Omental fat pad (tissue), 3 donors: ENCODE measurements at regions not wholly inside any gene's neighbourhood (a gene's known extent, or its start where the extent isn't known, plus 50 kb on each side); places are given as distances from the start of the nearest gene placed in this dataset.

ENCODE experiments used
- ATAC-seq: fragments of 150-250 bp; one replicate; pipeline ENCODE4 v1.9.1; 2016; ENCODE audit warnings: mild to moderate bottlenecking, moderate library complexity; ENCODE audit not compliant: low FRiP score
- DNase-seq: peaks from one replicate; pipeline ENCODE4 v3.0.0-alpha.2; 2019; ENCODE audit warnings: low spot score
- CTCF ChIP-seq, 3 donors: fragments of 450-650 bp; IDR thresholded peaks; one replicate each; pipeline ENCODE4 v1.5.1; 2016 to 2017; ENCODE audit warnings: antibody characterized with exemption in 3 of 3, mild to moderate bottlenecking in 3 of 3, moderate library complexity in 2 of 3

DNA sequence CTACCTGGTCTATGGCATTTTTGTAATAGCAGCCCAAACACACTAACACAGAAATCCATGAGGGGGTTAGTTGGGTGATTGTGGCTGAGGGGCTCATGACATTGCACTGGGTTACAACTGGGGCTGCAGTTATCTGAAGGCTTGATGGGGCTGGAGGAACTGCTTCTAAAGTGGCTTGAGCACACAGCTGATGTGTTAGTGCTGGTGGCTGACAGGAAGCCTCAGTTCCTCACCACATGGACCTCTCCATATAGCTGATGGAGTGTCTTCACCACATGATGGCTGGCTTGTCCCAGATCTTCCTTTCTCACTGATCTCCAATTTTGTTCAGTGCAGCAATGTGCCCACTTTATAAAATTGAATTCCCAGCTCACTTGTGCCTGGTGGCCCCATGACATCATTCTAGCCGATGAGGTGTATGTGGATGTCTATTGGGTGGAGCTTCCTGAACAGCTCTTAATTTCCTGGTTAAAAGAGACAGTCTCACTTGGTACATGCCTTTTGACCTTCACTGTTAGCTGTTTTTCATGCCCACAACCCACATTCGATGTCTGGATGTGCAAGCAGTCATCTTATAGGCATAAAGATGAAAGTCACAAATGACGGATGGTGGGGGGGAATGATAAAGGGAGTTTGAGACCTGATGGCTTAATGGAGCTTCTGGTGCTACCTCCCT lies 166.9 kb upstream of the BMPER start:
- no peak for TF ChIP-seq CTCF (IDR thresholded peaks at IDR 0.05)
- DNase-seq = no peak
- ATAC-seq = no peak

- no peak for DNase-seq
- TF ChIP-seq CTCF (IDR thresholded peaks at IDR 0.05) = no peak
- no peak for ATAC-seq
These were observed 166.1 kb upstream of the BMPER start for GRCh38 chr7:33739286-33739685.

GRCh38 chr7:33742521-33742920 lies 162.8 kb upstream of the BMPER start:
- ATAC-seq (no peak), DNase-seq (no peak)
- TF ChIP-seq CTCF (IDR thresholded peaks at IDR 0.05) = no peak

DNA sequence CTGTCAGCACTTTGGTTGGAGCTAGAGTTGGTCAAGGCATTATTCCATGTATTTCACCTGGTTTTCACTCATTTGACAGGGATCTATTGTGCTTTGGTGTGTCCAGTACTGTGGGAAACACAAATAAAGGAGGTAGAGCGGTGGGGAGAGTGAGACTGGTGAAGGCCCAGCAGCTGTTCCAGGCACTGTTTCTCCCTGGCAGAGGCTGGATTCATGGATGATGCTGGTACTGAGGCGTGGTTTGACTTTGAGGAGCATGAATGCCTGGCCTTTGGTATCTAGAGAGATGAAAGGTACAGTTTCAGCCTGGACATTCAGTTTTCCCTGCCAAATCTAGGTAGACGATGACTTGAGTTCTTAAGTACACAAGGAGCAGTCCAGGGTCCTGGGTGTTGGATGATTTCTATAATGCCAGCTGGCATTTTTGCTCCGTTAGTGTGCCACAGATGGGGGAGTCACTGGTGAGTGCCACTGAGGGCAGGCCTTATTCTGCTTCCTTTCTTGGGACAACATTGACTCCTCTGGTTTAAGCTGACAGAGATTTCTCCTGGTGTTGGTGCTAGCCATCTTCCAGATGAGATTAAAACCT lies 162.2 kb upstream of the BMPER start:
- no peak for ATAC-seq
- no peak for DNase-seq
- no peak for TF ChIP-seq CTCF (IDR thresholded peaks at IDR 0.05)

- DNase-seq = no peak
- TF ChIP-seq CTCF (IDR thresholded peaks at IDR 0.05) = no peak
- peak; percentile 35 for ATAC-seq
These were observed 161.7 kb upstream of the BMPER start for GRCh38 chr7:33743594-33743993.

- ATAC-seq = no peak
These were observed 160.9 kb upstream of the BMPER start for GRCh38 chr7:33744293-33745075.

More at GRCh38 chr7:33744293-33745075, 160.9 kb upstream of the BMPER start:
- no peak for TF ChIP-seq CTCF (IDR thresholded peaks at IDR 0.05)
- DNase-seq = no peak
